HG02884 (cell line): ENCODE measurements at regions not wholly inside any gene's neighbourhood (a gene's known extent, or its start where the extent isn't known, plus 50 kb on each side); places are given as distances from the start of the nearest gene placed in this dataset.
A peak's percentile ranks its signal among the peaks of the same experiment; 100 is the strongest.
"Not testable (repeated sequence)": the region's sequence is repeated elsewhere in the genome, so short reads cannot be mapped to it uniquely, and the experiment has no call there.

ENCODE experiments used
- ATAC-seq: cut with Tn5 transposase; IDR thresholded peaks from one replicate; pipeline ENCODE4 v1.9.1; 2021; ENCODE audit warnings: mild to moderate bottlenecking, moderate library complexity; ENCODE audit not compliant: unreplicated experiment

- no peak for ATAC-seq
Observed at GRCh38 chrX:8105531-8105930, 65.5 kb downstream of the VCX2 start.

- ATAC-seq: no peak
Observed at GRCh38 chrX:8103655-8104054, 67.4 kb downstream of the VCX2 start.

- ATAC-seq: no peak
Observed at GRCh38 chrX:8091510-8091909, 79.6 kb downstream of the VCX2 start.

- ATAC-seq: no peak
Observed at GRCh38 chrX:8090906-8091305, 80.2 kb downstream of the VCX2 start.

GRCh38 chrX:8090482-8090881 is 80.6 kb downstream of the VCX2 start:
- no peak for ATAC-seq

GRCh38 chrX:8089141-8089540 is 81.9 kb downstream of the VCX2 start:
- ATAC-seq: no peak

GRCh38 chrX:8084006-8084405 is 87.1 kb downstream of the VCX2 start:
- ATAC-seq: no peak

- no peak for ATAC-seq
Observed at GRCh38 chrX:8083286-8083685, 87.8 kb downstream of the VCX2 start.

- no peak for ATAC-seq
Observed at GRCh38 chrX:8075636-8076035, 95.4 kb downstream of the VCX2 start.

GRCh38 chrX:8067754-8068462 is 103.2 kb downstream of the VCX2 start:
- no peak for ATAC-seq

- ATAC-seq: no peak
Observed at GRCh38 chrX:8052909-8053308, 118.2 kb downstream of the VCX2 start.

- ATAC-seq: no peak
Observed at GRCh38 chrX:8049827-8050226, 121.2 kb downstream of the VCX2 start.

- peak; percentile 83 for ATAC-seq
Observed at GRCh38 chrX:8048466-8048865, 121.3 kb upstream of the PNPLA4 start.

GRCh38 chrX:8044947-8045346 is 117.7 kb upstream of the PNPLA4 start:
- no peak for ATAC-seq

- no peak for ATAC-seq
Observed at GRCh38 chrX:8043546-8043945, 116.3 kb upstream of the PNPLA4 start.

GRCh38 chrX:8043121-8043520 is 115.9 kb upstream of the PNPLA4 start:
- no peak for ATAC-seq

- ATAC-seq: no peak
Observed at GRCh38 chrX:8042304-8042703, 115.1 kb upstream of the PNPLA4 start.

GRCh38 chrX:8039711-8040110 is 112.5 kb upstream of the PNPLA4 start:
- ATAC-seq: not testable (repeated sequence)

- ATAC-seq: peak; percentile 60
Observed at GRCh38 chrX:8037593-8038348, 110.6 kb upstream of the PNPLA4 start.

- ATAC-seq: no peak
Observed at GRCh38 chrX:8036914-8037313, 109.7 kb upstream of the PNPLA4 start.

GRCh38 chrX:8034058-8034457 is 106.8 kb upstream of the PNPLA4 start:
- ATAC-seq: no peak

GRCh38 chrX:8033175-8033574 is 106.0 kb upstream of the PNPLA4 start:
- ATAC-seq: no peak
